ENCODE measurements at regions not wholly inside any gene's neighbourhood (a gene's known extent, or its start where the extent isn't known, plus 50 kb on each side); places are given as distances from the start of the nearest gene placed in this dataset.

- H3K9me3 ChIP-seq (ENCODE audit: insufficient read depth in 2 of 2, low read depth in 1 of 2, low read length in 1 of 2), result peaks cover 0 to 9% of the 10 kb centered on the region in 2 experiments; a peak in 1 of 4 replicates
- no peak overlapping the region for H3K27ac ChIP-seq (ENCODE audit: low read depth, low read length)
- no peak overlapping the region for H2AK5ac ChIP-seq (ENCODE audit: low read depth, low read length)
- H2BK120ac ChIP-seq (replicated peaks; ENCODE audit: low read depth, low read length), result no peak overlapping the region
- no peak overlapping the region for H3K4me2 ChIP-seq (ENCODE audit: insufficient read depth in 1 of 2, low read depth in 2 of 2, low read length in 2 of 2)
- no peak overlapping the region for H4K8ac ChIP-seq (ENCODE audit: extremely low read depth, insufficient read depth, low read length)
- H3K9ac ChIP-seq (replicated peaks in 1 of 4; ENCODE audit: extremely low read depth in 1 of 4, low read depth in 3 of 4, low read length in 3 of 4), result no peak overlapping the region
- H3K23me2 ChIP-seq (ENCODE audit: low read depth, low read length), result no peaks in the 10 kb centered on the region
- peaks cover 0 to 3% (median 0%) of the 10 kb centered on the region in 4 experiments; a peak in 1 of 7 replicates for H3K4me1 ChIP-seq (replicated peaks in 1 of 4; ENCODE audit: control insufficient read depth in 3 of 4, insufficient read depth in 4 of 4, low read length in 3 of 4)
- ChIA-PET POLR2A (ENCODE audit: partially characterized antibody) (no interaction called here), CTCF (ENCODE audit: partially characterized antibody) (interaction anchor here (1.5 to 1.9 kb wide), 2 partner anchors 9 to 14 kb away, joined by 4 to 5 read pairs; no protein-coding TSS in a partner anchor)
- no peak overlapping the region for H2AFZ ChIP-seq (ENCODE audit: low read length)
- H2BK15ac ChIP-seq (ENCODE audit: low read length), result no peak overlapping the region
- H3K79me1 ChIP-seq (ENCODE audit: low read depth, low read length), result no peaks in the 10 kb centered on the region
- H4K91ac ChIP-seq (replicated peaks; ENCODE audit: insufficient read length, low read length), result no peak overlapping the region
- no peak for FAIRE-seq
- H3K4me3 ChIP-seq (ENCODE audit: extremely low read depth in 1 of 4, insufficient read depth in 2 of 4, low read depth in 3 of 4, low read length in 4 of 4), result no peak overlapping the region
- WGBS, 2 experiments (ENCODE audit: extremely low coverage in 1 of 2, insufficient coverage in 1 of 2, insufficient read length in 1 of 2, insufficient replicate concordance in 2 of 2, low coverage in 1 of 2, low lambda C conversion rate in 2 of 2, missing lambda C conversion rate in 1 of 2), result 86% methylated on average over 6 of the region's 6 CpGs; no CpG with 5 or more reads in 1 of the 2 experiments
- H3K14ac ChIP-seq (ENCODE audit: insufficient read length), result no peak overlapping the region
- no peak overlapping the region for H2BK12ac ChIP-seq (ENCODE audit: low read depth, low read length)
- no peak overlapping the region for H3K4ac ChIP-seq (replicated peaks; ENCODE audit: insufficient read length, low read depth, low read length)
- H3K56ac ChIP-seq (replicated peaks; ENCODE audit: insufficient read length, low read depth, low read length), result no peak overlapping the region
- no peaks in the 10 kb centered on the region for H3K27me3 ChIP-seq (replicated peaks in 1 of 4; ENCODE audit: control insufficient read depth in 3 of 4, extremely low read depth in 1 of 4, insufficient read depth in 3 of 4, low read length in 3 of 4)
- no peak overlapping the region for H2BK5ac ChIP-seq (ENCODE audit: low read depth, low read length)
- H3K79me2 ChIP-seq (ENCODE audit: control insufficient read depth in 1 of 2, insufficient read depth in 2 of 2, low read length in 2 of 2), result no peaks in the 10 kb centered on the region
- no peak overlapping the region for H2BK20ac ChIP-seq (ENCODE audit: low read length)
- DNase-seq (ENCODE audit: low read depth in 1 of 2, low spot score in 2 of 2), result no peak
- no peaks in the 10 kb centered on the region for H3K36me3 ChIP-seq (ENCODE audit: control insufficient read depth in 2 of 4, insufficient read depth in 4 of 4, low read length in 3 of 4)
- H3K18ac ChIP-seq (ENCODE audit: extremely low read depth, low read length), result no peak overlapping the region
- H3K23ac ChIP-seq (ENCODE audit: insufficient read length), result no peak overlapping the region
- H4K20me1 ChIP-seq (replicated peaks in 1 of 2; ENCODE audit: control insufficient read depth in 1 of 2, insufficient read depth in 2 of 2, low read length in 2 of 2), result no peaks in the 10 kb centered on the region
- H4K5ac ChIP-seq (ENCODE audit: insufficient read length, low read depth, low read length), result no peak overlapping the region
- TF ChIP-seq CREB1 (IDR thresholded peaks at IDR 0.05) (no peak), HDAC2 (IDR thresholded peaks at IDR 0.05; ENCODE audit: borderline replicate concordance in 1 of 2, low read depth in 2 of 2, low read length in 2 of 2) (no peak), KDM1A (IDR thresholded peaks at IDR 0.05; ENCODE audit: borderline replicate concordance, low read length) (no peak), GTF2F1 (IDR thresholded peaks at IDR 0.05; ENCODE audit: borderline replicate concordance, low read depth, low read length) (no peak), SIX5 (IDR thresholded peaks at IDR 0.05; ENCODE audit: low read depth, low read length) (no peak), RBBP5 (IDR thresholded peaks at IDR 0.05; ENCODE audit: borderline replicate concordance, low read depth, low read length) (no peak), CTCF (IDR thresholded peaks at IDR 0.05; ENCODE audit: control extremely low read depth in 1 of 3, insufficient read depth in 1 of 3, low read depth in 1 of 3, low read length in 3 of 3) (no peak), RAD21 (IDR thresholded peaks at IDR 0.05 in 1 of 2, conservative IDR thresholded peaks at IDR 0.05 in 1 of 2; ENCODE audit: low read depth in 2 of 2, low read length in 2 of 2) (no peak)
- TF ChIP-seq, protein P1, sequence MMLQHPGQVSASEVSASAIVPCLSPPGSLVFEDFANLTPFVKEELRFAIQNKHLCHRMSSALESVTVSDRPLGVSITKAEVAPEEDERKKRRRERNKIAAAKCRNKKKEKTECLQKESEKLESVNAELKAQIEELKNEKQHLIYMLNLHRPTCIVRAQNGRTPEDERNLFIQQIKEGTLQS (IDR thresholded peaks at IDR 0.05; ENCODE audit: insufficient read depth, low read depth, low read length), result no peak
These were observed 72.4 kb upstream of the TNIP3 start for GRCh38 chr4:121236353-121237068.
